ENCODE measurements at regions not wholly inside any gene's neighbourhood (a gene's known extent, or its start where the extent isn't known, plus 50 kb on each side); places are given as distances from the start of the nearest gene placed in this dataset.
"Not testable (repeated sequence)": the region's sequence is repeated elsewhere in the genome, so short reads cannot be mapped to it uniquely, and the experiment has no call there.

GRCh38 chr12:131380965-131381705 lies 329.8 kb upstream of the SFSWAP start:
- no peak for DNase-seq

- no peak for DNase-seq
Observed at GRCh38 chr12:131381716-131382430, 329.0 kb upstream of the SFSWAP start.

GRCh38 chr12:131383291-131383690 lies 327.6 kb upstream of the SFSWAP start:
- no peak for DNase-seq

- no peak for DNase-seq
Observed at GRCh38 chr12:131383741-131384543, 326.9 kb upstream of the SFSWAP start.

GRCh38 chr12:131384544-131384855 lies 326.4 kb upstream of the SFSWAP start:
- no peak for DNase-seq

GRCh38 chr12:131385313-131386166 lies 325.4 kb upstream of the SFSWAP start:
- DNase-seq: no peak

- no peak for DNase-seq
Observed at GRCh38 chr12:131386167-131386521, 324.7 kb upstream of the SFSWAP start.

- no peak for DNase-seq
Observed at GRCh38 chr12:131386781-131387180, 324.1 kb upstream of the SFSWAP start.

GRCh38 chr12:131387281-131388163 lies 323.4 kb upstream of the SFSWAP start:
- DNase-seq: peak; percentile 41

GRCh38 chr12:131388164-131389053 lies 322.5 kb upstream of the SFSWAP start:
- not testable (repeated sequence) for DNase-seq

- DNase-seq: no peak
Observed at GRCh38 chr12:131389054-131390013, 321.6 kb upstream of the SFSWAP start.

GRCh38 chr12:131390412-131391334 lies 320.2 kb upstream of the SFSWAP start:
- DNase-seq: peak; percentile 56

- DNase-seq: no peak
Observed at GRCh38 chr12:131391399-131391798, 319.5 kb upstream of the SFSWAP start.

- not testable (repeated sequence) for DNase-seq
Observed at GRCh38 chr12:131394752-131395151, 316.1 kb upstream of the SFSWAP start.

GRCh38 chr12:131395209-131395684 lies 315.6 kb upstream of the SFSWAP start:
- not testable (repeated sequence) for DNase-seq

- no peak for DNase-seq
Observed at GRCh38 chr12:131395971-131396573, 314.8 kb upstream of the SFSWAP start.

- no peak for DNase-seq
Observed at GRCh38 chr12:131397493-131398181, 313.3 kb upstream of the SFSWAP start.

Measured in hematopoietic multipotent progenitor cell treated with erythropoietin and hydrocortisone succinate and interleukin-3 and kit ligand, for 4 days (in vitro differentiated cells).